Ishikawa (cell line): ENCODE measurements at regions not wholly inside any gene's neighbourhood (a gene's known extent, or its start where the extent isn't known, plus 50 kb on each side); places are given as distances from the start of the nearest gene placed in this dataset.

Source experiments
- EP300 ChIP-seq: IDR thresholded peaks from 2 replicates; pipeline ENCODE4 v1.6.1; 2012; ENCODE audit warnings: borderline replicate concordance
- MAX ChIP-seq: IDR thresholded peaks from 2 replicates; pipeline ENCODE4 v1.6.1; 2012
- RAD21 ChIP-seq: IDR thresholded peaks from 2 replicates; pipeline ENCODE4 v1.6.1; 2012; ENCODE audit warnings: low read depth
- REST ChIP-seq: IDR thresholded peaks from 2 replicates; pipeline ENCODE4 v1.6.1; 2012; ENCODE audit warnings: low read depth, mild to moderate bottlenecking
- YY1 ChIP-seq: IDR thresholded peaks from 2 replicates; pipeline ENCODE4 v1.6.1; 2012; ENCODE audit warnings: low read depth
- TF ChIP-seq, protein P1 (sequence below): IDR thresholded peaks from 2 replicates; pipeline ENCODE4 v1.6.1; 2012

DNA sequence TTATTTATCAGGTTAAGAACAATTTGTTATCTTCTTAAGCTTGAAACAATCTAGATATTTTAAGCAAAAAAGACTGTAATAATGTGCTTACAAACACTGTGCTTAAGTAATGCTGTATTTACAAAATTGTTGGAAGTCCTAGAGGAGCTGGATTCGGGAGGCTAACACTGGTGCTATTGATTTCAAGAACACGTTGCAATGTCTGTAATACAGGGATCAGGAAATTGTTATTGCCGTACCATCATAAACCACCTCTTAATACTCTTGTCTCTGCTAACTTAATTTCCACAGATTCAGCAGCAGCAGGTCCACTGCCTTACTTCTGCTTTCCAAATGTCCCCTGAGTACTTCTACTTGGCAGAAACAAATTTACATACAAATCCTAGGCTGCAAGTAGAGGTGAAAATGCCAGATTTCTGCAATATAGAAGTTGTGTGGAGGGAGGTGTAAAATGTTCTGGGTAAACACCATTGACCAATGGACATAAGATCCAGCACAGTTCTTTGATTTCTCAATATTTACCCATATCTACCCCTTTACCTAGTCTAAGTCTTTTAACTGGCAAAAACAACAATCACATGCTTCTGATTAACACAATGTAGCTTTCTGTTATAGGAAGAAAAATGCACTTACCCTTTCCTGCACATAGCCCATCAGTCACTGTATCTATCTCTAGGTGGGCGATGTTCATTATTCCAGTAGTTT is 663.4 kb downstream of the TMTC2 start:
- no peak for TF ChIP-seq RAD21
- TF ChIP-seq YY1 = no peak
- no peak for TF ChIP-seq EP300
- no peak for TF ChIP-seq REST
- TF ChIP-seq, protein P1, sequence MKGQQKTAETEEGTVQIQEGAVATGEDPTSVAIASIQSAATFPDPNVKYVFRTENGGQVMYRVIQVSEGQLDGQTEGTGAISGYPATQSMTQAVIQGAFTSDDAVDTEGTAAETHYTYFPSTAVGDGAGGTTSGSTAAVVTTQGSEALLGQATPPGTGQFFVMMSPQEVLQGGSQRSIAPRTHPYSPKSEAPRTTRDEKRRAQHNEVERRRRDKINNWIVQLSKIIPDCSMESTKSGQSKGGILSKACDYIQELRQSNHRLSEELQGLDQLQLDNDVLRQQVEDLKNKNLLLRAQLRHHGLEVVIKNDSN = no peak
- TF ChIP-seq MAX = no peak
